Lower leg skin (tissue), 3 donors: ENCODE measurements at regions not wholly inside any gene's neighbourhood (a gene's known extent, or its start where the extent isn't known, plus 50 kb on each side); places are given as distances from the start of the nearest gene placed in this dataset.

Source experiments
- POLR2A ChIP-seq, 2 donors: fragments of 450-650 bp; IDR thresholded peaks; one replicate each; pipeline ENCODE4 v1.6.1; 2016 to 2017; ENCODE audit warnings: antibody characterized with exemption in 2 of 2, mild to moderate bottlenecking in 1 of 2, moderate library complexity in 1 of 2
- TF ChIP-seq, protein P1 (sequence below), 3 donors: fragments of 450-650 bp; IDR thresholded peaks; one replicate each; pipeline ENCODE4 v1.5.1; 2016; ENCODE audit warnings: antibody characterized with exemption in 3 of 3, mild to moderate bottlenecking in 3 of 3, moderate library complexity in 2 of 3

DNA sequence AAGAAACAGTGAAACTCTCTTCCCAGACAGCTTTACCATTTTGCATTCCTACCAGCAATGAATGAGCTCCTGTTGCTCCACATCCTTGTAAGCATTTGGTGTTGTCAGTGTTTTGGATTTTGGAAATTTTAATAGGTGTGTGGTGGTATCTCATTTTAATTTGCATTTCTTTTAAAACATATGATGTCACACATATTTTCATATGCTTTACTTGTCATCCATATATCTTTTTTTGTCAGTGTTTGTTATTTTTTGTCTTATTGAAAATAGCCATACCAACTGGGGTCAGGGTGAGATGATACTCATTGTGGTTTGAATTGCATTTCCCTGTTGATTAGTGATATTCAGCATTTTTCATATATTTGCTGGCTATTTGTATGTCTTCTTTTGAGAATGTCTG, 119.5 kb upstream of the FOXA2 start:
- TF ChIP-seq POLR2A (IDR thresholded peaks at IDR 0.05): no peak
- TF ChIP-seq, protein P1, sequence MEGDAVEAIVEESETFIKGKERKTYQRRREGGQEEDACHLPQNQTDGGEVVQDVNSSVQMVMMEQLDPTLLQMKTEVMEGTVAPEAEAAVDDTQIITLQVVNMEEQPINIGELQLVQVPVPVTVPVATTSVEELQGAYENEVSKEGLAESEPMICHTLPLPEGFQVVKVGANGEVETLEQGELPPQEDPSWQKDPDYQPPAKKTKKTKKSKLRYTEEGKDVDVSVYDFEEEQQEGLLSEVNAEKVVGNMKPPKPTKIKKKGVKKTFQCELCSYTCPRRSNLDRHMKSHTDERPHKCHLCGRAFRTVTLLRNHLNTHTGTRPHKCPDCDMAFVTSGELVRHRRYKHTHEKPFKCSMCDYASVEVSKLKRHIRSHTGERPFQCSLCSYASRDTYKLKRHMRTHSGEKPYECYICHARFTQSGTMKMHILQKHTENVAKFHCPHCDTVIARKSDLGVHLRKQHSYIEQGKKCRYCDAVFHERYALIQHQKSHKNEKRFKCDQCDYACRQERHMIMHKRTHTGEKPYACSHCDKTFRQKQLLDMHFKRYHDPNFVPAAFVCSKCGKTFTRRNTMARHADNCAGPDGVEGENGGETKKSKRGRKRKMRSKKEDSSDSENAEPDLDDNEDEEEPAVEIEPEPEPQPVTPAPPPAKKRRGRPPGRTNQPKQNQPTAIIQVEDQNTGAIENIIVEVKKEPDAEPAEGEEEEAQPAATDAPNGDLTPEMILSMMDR (IDR thresholded peaks at IDR 0.05): no peak
